Fibroblast of mammary gland (primary cell): ENCODE measurements at regions not wholly inside any gene's neighbourhood (a gene's known extent, or its start where the extent isn't known, plus 50 kb on each side); places are given as distances from the start of the nearest gene placed in this dataset.

Source experiments
- DNase-seq: peaks from one replicate; pipeline ENCODE4 v3.0.0-alpha.2; 2010; ENCODE audit warnings: low read depth
- H3K4me3 ChIP-seq: 2 replicates; pipeline ENCODE4 v1.5.1; 2011; ENCODE audit warnings: low read depth, mild to moderate bottlenecking, low read length, moderate library complexity; ENCODE audit not compliant: control insufficient read depth
- CTCF ChIP-seq: conservative IDR thresholded peaks from 2 replicates; pipeline ENCODE4 v1.5.1; 2011; ENCODE audit warnings: low read depth, low read length, inconsistent platforms; ENCODE audit not compliant: control insufficient read depth, insufficient read depth

GRCh38 chr13:22489771-22490170 is 691.0 kb upstream of the SGCG start:
- DNase-seq = no peak
- no peak for TF ChIP-seq CTCF
- H3K4me3 ChIP-seq = no peak overlapping the region

- no peak for TF ChIP-seq CTCF
- no peak for DNase-seq
- no peak overlapping the region for H3K4me3 ChIP-seq
Measured at GRCh38 chr13:22495819-22496218, 685.0 kb upstream of the SGCG start.

GRCh38 chr13:22496803-22497508 is 683.8 kb upstream of the SGCG start:
- TF ChIP-seq CTCF = no peak
- DNase-seq = no peak
- H3K4me3 ChIP-seq = no peak overlapping the region

GRCh38 chr13:22497991-22498780 is 682.6 kb upstream of the SGCG start:
- no peak overlapping the region for H3K4me3 ChIP-seq
- DNase-seq = no peak
- TF ChIP-seq CTCF = no peak

GRCh38 chr13:22499919-22500318 is 680.9 kb upstream of the SGCG start:
- DNase-seq = no peak
- no peak for TF ChIP-seq CTCF
- H3K4me3 ChIP-seq = no peak overlapping the region

DNA sequence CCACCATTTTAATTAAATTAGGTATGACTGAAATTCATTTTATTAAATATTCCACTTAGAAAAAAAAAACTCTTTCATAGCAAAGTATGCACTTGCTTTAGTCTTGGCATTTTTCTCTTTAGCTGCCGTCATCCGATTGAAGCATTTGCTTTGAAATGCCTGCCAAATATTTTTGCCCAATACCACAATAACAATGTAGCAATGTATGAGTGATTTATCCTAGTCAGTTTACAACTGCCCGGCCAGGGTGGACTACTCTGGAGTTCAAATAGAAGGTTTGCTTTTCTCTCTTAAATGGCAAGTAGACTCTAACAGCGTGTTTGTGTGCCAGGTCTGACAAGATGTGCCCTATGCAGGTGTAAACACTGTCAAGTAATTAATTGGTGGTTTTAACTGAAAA is 675.3 kb upstream of the SGCG start:
- DNase-seq = peak; percentile 19
- no peak overlapping the region for H3K4me3 ChIP-seq
- TF ChIP-seq CTCF = no peak
